ENCODE measurements at regions not wholly inside any gene's neighbourhood (a gene's known extent, or its start where the extent isn't known, plus 50 kb on each side); places are given as distances from the start of the nearest gene placed in this dataset.

DNA sequence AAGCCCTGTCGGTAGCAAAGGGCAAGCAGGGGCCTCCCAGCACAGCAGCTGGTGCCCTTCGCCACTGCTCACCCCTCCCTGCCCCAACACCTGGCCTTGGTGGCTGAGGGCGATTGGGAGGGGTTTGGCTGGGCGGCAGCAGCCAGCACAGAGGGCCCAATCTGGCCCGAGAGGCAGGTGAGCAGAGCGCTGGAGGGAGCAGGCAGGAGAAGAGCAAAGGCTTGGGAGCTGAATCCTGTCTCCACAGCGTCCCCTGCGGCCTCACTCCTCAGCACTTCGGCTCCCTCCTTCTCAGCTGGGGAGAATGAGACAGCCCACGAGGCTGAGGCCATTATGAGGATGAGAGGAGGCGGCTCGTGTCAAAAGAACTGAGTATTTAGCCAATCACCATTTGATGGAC lies 74.9 kb upstream of the TAF1B start:
- TF ChIP-seq, protein P1, sequence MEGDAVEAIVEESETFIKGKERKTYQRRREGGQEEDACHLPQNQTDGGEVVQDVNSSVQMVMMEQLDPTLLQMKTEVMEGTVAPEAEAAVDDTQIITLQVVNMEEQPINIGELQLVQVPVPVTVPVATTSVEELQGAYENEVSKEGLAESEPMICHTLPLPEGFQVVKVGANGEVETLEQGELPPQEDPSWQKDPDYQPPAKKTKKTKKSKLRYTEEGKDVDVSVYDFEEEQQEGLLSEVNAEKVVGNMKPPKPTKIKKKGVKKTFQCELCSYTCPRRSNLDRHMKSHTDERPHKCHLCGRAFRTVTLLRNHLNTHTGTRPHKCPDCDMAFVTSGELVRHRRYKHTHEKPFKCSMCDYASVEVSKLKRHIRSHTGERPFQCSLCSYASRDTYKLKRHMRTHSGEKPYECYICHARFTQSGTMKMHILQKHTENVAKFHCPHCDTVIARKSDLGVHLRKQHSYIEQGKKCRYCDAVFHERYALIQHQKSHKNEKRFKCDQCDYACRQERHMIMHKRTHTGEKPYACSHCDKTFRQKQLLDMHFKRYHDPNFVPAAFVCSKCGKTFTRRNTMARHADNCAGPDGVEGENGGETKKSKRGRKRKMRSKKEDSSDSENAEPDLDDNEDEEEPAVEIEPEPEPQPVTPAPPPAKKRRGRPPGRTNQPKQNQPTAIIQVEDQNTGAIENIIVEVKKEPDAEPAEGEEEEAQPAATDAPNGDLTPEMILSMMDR (IDR thresholded peaks at IDR 0.05; ENCODE audit: partially characterized antibody, unreplicated experiment) = no peak
- peak; percentile 75 for DNase-seq
- Mint-ChIP-seq H3K27ac (ENCODE audit: unreplicated experiment) (peak overlapping the region; percentile 52), H3K27me3 (ENCODE audit: unreplicated experiment) (peaks cover 18% of the 10 kb centered on the region), H3K4me3 (ENCODE audit: unreplicated experiment) (peak overlapping the region; percentile 38), H3K36me3 (ENCODE audit: unreplicated experiment) (no peaks in the 10 kb centered on the region), H3K9me3 (ENCODE audit: unreplicated experiment) (peaks cover 11% of the 10 kb centered on the region), H3K4me1 (ENCODE audit: low read depth, unreplicated experiment) (peaks cover 48% of the 10 kb centered on the region)

DNA sequence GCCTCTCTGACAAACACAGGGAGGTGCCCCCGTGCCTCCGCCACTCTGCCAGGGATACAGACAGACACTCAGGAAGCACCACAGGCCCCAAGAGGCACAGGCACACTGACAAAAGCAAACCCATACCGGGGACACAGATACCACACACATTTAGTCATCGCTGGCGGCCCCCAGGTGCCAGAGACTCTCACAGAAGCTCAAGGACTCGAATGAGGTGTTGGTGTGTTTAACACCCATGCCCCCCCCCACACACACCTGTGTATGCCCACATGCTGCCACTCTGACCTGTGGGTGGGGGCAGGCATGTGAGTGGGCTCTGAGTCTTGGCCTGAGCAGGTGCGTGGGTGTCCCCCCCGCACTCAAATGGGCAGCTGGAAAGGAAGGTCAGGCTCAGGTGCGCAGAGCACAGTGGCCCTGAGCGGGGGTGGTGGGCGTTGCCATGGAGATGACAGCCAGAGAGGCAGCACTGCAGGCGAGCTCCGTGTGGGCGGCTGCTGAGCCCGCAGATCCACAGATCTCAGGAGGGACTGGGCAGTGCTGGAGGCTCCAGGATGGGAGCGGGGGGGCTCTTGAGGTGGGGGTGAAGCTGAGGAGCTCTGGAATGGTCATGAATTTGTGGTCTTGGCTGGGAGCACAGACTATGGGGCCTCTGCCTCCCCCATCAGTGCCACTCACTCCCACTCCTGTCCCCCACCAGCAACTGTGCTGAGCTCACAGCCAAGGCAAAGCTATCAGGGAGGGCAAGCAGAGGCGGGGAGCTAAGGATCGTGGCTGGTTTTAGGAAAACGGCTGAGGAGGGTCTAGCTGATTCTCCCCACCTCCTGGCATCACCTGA lies 73.9 kb upstream of the TAF1B start:
- Mint-ChIP-seq H3K4me3 (ENCODE audit: unreplicated experiment) (peak overlapping the region; percentile 63), H3K4me1 (ENCODE audit: low read depth, unreplicated experiment) (peaks cover 48% of the 10 kb centered on the region)

DNA sequence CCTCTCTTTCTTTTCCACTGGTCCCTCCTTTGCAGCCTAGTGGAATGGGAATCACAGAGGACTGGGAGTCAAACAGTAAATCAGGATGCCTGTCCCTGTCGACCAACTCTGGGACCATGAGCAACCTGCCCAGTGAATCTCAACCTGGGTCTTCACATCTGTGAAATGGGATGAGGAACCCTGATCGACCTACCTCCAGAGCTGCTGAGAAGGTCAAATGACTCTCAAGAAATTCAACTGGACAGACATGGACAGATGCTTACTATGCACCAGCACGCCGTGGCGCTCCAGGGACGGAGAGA lies 73.3 kb upstream of the TAF1B start:
- Mint-ChIP-seq H3K4me1 (ENCODE audit: low read depth, unreplicated experiment) (peaks cover 48% of the 10 kb centered on the region), H3K9me3 (ENCODE audit: unreplicated experiment) (peaks cover 14% of the 10 kb centered on the region), H3K36me3 (ENCODE audit: unreplicated experiment) (no peaks in the 10 kb centered on the region), H3K27ac (ENCODE audit: unreplicated experiment) (peak overlapping the region; percentile 97), H3K4me3 (ENCODE audit: unreplicated experiment) (peak overlapping the region; percentile 35), H3K27me3 (ENCODE audit: unreplicated experiment) (peaks cover 17% of the 10 kb centered on the region)
- TF ChIP-seq, protein P1 (IDR thresholded peaks at IDR 0.05; ENCODE audit: partially characterized antibody, unreplicated experiment) = no peak
- DNase-seq = no peak

More for the DNA sequence above, 73.9 kb upstream of the TAF1B start:
- Mint-ChIP-seq H3K27me3 (ENCODE audit: unreplicated experiment) (peaks cover 17% of the 10 kb centered on the region), H3K27ac (ENCODE audit: unreplicated experiment) (peak overlapping the region; percentile 97), H3K9me3 (ENCODE audit: unreplicated experiment) (peaks cover 14% of the 10 kb centered on the region), H3K36me3 (ENCODE audit: unreplicated experiment) (no peaks in the 10 kb centered on the region)
- TF ChIP-seq, protein P1 (IDR thresholded peaks at IDR 0.05; ENCODE audit: partially characterized antibody, unreplicated experiment) = no peak
- DNase-seq = peak; percentile 65

DNA sequence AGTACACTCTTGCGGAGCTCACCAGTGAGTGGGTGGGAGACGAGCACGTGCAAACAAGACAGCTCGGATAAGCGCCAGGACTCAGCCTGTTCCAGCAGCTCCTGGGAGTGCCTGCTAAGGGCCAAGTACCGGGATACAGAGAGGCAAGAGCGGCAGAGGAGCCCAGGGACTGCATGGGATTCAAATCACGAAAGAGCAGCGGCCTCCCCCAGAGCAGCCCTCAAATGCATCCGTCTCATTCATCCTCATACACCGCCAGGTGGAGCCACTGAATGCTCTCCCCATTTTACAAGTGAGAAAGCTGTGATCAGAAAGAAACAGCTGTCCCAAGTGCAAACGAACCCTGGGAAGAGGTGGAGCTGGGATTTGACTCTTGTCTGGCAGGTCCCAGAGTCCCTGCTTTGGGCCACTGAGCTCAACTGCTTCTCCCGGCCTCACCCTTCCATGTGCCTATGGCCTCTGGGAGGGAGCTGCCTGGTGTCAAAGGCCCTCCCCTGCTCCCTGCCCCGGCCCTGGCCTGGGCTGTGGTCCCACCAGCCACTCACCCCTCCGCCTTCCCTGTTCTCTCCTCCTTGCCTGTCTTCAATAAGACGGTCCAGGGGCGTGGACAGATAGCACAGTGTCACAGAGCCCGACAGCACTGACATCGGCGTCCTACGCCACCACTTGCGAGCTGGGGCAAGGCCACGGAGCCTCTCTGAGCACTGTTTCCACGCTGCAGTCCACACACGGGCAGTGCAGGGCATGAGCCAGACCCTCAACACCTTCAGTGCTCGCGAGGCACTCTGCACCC lies 72.8 kb upstream of the TAF1B start:
- peak; percentile 78 for DNase-seq
- Mint-ChIP-seq H3K36me3 (ENCODE audit: unreplicated experiment) (no peaks in the 10 kb centered on the region), H3K4me3 (ENCODE audit: unreplicated experiment) (peak overlapping the region; percentile 63), H3K27ac (ENCODE audit: unreplicated experiment) (peak overlapping the region; percentile 97), H3K27me3 (ENCODE audit: unreplicated experiment) (peaks cover 17% of the 10 kb centered on the region), H3K4me1 (ENCODE audit: low read depth, unreplicated experiment) (peaks cover 48% of the 10 kb centered on the region), H3K9me3 (ENCODE audit: unreplicated experiment) (peaks cover 12% of the 10 kb centered on the region)
- TF ChIP-seq, protein P1 (IDR thresholded peaks at IDR 0.05; ENCODE audit: partially characterized antibody, unreplicated experiment) = peak; percentile 79

DNA sequence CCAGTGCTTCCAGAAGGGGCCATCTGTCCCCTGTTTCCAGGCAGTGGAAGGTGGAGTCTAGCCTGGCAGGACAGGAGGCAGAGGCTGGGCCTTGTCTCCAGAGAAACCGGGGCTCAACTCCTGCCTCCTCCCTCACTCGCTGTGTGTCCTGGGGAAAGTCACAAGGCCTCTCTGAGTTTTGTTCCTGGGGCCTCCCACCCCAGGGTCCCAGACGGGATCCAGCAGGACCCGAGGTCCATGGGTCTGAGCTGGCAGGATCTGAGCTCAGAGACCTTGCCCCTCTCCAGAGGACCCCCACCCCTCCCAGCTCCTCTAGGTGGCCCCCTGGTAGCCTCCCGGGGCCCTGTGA lies 72.2 kb upstream of the TAF1B start:
- Mint-ChIP-seq H3K4me1 (ENCODE audit: low read depth, unreplicated experiment) (peaks cover 48% of the 10 kb centered on the region), H3K4me3 (ENCODE audit: unreplicated experiment) (peak overlapping the region; percentile 63), H3K27me3 (ENCODE audit: unreplicated experiment) (peaks cover 17% of the 10 kb centered on the region), H3K27ac (ENCODE audit: unreplicated experiment) (peak overlapping the region; percentile 97), H3K9me3 (ENCODE audit: unreplicated experiment) (peaks cover 12% of the 10 kb centered on the region), H3K36me3 (ENCODE audit: unreplicated experiment) (no peaks in the 10 kb centered on the region)
- DNase-seq = peak; percentile 40
- TF ChIP-seq, protein P1 (IDR thresholded peaks at IDR 0.05; ENCODE audit: partially characterized antibody, unreplicated experiment) = no peak

Measured in glutamatergic neuron (in vitro differentiated cells).